ENCODE measurements at regions not wholly inside any gene's neighbourhood (a gene's known extent, or its start where the extent isn't known, plus 50 kb on each side); places are given as distances from the start of the nearest gene placed in this dataset.

GRCh38 chr22:34847072-34847471 is 218.9 kb upstream of the ISX start:
- TF ChIP-seq MAZ (IDR thresholded peaks at IDR 0.05; ENCODE audit: borderline replicate concordance, low read depth, low read length) (no peak), CTCF (IDR thresholded peaks at IDR 0.05) (no peak), POLR2A (IDR thresholded peaks at IDR 0.05; ENCODE audit: low read length) (no peak)
